T47D (cell line): ENCODE measurements at regions not wholly inside any gene's neighbourhood (a gene's known extent, or its start where the extent isn't known, plus 50 kb on each side); places are given as distances from the start of the nearest gene placed in this dataset.

ENCODE experiments used
- DNase-seq, 2 experiments: peaks; one replicate each; pipeline versions ENCODE4 v3.0.0 to v3.0.0-alpha.2; 2011 to 2012; ENCODE audit warnings: low read depth in 1 of 2, low spot score in 1 of 2
- JUND ChIP-seq: IDR thresholded peaks from 2 replicates; pipeline ENCODE4 v1.6.1; 2012; ENCODE audit warnings: low read depth
- in situ Hi-C: cut with HindIII; loops from 2 replicates; pipeline ENCODE4 v1.10.0; 2016; ENCODE audit warnings: low sequenced_read_pairs, low pct_unique_long_range_greater_than_20kb

DNA sequence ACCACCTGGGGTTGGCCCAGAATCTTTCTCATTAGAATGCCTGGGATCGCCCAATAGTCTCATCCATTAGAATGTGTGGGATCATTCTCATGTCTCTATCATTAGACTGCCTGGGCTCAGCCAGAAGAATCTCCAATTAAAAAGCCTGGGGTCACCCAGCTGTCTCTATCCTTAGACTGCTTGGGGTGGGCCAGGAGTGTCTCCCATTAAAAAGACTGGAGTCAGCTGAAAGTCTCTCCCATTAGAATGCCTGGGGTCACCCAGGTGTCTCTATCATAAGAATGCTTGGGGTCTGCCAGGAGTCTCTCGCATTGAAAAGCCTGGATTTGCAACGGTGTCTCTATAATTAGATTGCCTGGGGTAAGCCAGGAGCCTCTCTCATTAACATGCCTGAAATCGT lies 2225.7 kb downstream of the TP53TG3F start:
- no peak for DNase-seq
- in situ Hi-C loops, result no loop called here
- no peak for TF ChIP-seq JUND

DNA sequence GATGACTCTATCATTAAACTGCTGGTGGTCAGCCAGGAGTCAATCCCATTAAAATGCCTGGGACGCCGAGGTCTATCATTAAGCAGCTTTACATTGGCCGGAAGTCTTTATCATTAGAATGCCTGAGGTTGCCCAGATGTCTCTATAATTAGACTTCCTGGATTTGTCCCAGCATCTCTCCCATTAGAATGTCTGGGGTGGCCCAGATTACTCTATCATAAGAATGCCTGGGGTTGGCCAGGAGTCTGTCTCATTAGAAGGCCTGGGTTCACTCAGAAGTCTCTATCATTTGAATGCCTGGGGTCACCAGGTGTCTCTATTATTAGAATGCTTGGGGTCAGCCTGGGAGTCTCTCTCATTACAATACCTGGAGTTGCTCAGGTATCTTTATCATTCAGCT lies 2227.2 kb downstream of the TP53TG3F start:
- TF ChIP-seq JUND, result no peak
- in situ Hi-C loops, result no loop called here
- DNase-seq, result no peak

DNA sequence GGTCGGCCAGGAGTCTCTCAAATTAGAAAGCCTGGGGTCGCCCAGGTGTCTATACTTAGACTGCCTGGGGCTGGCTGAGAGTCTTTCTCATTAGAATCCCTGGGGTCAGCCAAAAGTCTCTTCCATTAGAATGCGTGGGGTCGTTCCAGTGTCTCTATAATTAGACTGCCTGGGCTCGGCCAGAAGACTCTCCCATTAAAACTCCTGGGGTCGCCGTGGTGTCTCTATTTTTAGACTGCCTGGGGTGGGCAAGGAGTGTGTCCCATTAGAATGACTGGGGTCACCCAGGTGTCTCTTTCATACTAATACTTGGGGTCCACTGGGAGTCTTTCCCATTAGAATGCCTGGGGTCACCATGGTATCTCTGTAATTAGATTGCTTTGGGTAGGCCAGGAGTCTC lies 2227.7 kb downstream of the TP53TG3F start:
- in situ Hi-C loops, result no loop called here
- no peak for DNase-seq
- no peak for TF ChIP-seq JUND

DNA sequence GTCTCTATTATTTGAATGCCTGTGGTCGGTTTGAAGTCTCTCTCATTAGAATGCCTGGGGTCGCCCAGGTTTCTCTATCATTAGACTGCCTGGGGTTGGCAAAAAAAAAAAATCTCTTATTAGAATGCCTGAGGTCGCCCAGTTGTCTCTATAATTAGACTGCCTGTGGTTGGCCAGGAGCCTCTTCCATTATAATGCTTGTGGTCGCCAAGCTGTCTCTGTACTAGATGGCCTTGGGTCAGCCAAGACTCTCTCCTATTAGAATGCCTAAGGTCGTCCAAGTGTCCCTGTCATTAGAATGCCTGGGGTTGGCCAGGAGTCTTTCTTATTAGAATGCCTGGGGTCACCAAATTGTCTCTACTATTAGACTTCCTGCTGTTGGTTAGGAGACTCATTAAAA lies 2228.4 kb downstream of the TP53TG3F start:
- DNase-seq, result no peak
- TF ChIP-seq JUND, result no peak
- in situ Hi-C loops, result no loop called here

DNA sequence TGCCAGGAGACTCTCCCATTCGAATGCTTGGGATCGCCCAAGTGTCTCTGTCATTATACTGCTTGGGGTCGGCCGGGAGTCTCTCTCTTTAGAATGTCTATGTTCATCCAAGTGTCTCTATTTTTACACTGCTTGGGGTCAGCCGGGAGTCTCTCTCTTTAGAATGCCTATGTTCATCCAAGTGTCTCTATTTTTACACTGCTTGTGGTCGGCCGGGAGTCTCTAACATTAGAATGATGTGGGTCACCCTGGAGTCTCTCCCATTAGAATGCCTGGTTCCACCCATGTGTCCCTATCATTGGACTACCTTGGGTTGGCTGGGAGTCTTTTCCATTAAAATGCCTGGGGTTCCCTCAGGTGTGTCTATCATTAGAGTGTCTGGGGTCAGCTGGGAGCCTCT lies 2230.4 kb downstream of the TP53TG3F start:
- no peak for TF ChIP-seq JUND
- in situ Hi-C loops, result no loop called here
- no peak for DNase-seq

DNA sequence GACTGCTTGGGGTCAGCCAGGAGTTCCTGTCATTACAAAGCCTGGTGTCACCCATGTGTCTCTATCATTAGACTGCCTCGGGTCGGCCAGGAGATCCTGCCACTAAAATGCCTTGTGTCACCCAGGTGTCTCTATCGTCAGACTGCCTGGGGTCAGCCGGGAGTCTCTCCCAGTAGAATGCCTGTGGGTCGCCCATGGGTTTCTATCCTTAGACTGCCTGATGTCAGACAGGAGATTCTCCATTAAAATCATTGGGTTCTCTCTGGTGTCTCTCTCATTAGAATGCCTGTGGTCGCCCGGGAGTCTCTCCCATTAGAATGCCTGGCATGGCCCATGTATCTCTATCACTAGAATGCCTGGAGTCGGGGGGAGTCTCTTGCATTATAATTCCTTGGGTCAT lies 2231.0 kb downstream of the TP53TG3F start:
- in situ Hi-C loops, result no loop called here

DNA sequence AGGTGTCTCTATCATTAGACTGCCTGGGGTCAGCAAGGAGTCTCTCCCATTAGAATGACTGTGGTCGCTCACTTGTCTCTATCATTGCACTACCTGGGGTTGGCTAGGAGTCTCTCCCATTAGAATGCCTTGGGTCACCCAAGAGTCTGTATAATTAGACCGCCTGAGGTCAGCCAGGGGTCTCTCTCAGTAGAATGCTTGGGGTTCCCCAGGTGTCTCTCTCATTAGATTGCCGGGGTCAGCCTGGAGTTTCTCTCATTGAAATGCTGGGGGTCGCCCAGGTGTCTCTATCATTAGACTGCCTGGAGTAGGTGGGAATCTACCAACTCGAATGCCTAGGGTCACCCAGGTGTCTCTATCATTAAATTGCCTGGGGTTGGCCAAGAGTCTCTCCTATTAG lies 2231.6 kb downstream of the TP53TG3F start:
- DNase-seq, result no peak
- TF ChIP-seq JUND, result no peak
- in situ Hi-C loops, result no loop called here

More for the DNA sequence above, 2231.0 kb downstream of the TP53TG3F start:
- TF ChIP-seq JUND, result no peak
- DNase-seq, result no peak

DNA sequence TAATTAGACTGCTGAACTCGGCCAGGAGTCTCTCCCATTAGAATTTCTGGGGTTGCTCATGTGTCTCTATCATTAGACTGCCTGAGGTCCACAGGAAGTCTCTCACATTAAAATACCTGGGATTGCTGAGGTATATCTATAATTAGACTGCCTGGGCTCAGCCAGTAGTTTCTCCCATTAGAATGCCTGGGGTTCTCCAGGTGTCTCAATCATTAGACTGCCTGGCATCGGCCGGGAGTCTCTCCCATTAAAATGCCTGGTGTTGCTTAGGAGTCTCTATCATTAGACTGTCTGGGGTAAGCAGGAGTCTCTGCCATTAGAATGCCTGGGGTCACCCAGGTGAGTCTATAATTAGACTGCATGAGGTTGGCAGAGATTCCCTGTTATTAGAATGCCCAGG lies 2233.4 kb downstream of the TP53TG3F start:
- TF ChIP-seq JUND, result no peak
- DNase-seq, result no peak
- in situ Hi-C loops, result no loop called here

DNA sequence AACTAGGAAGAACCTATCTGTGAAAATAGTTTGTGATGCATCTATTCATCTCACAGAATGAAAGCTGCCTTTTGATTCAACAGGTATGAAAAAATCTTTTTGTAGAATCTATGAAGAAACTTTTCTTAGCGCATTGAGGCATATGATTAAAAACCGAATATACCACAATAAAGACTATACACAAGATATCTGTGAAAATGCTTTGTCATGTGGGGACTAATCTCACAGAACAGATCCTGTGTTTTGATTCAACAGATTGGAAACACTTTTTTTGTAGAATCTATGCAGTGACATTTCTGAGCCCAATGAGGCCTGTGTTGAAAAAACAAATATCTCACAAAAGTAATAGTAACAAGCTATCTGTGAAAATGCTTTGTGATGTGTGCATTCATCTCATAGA lies 2247.5 kb downstream of the TP53TG3F start:
- DNase-seq, result no peak
- in situ Hi-C loops, result no loop called here

DNA sequence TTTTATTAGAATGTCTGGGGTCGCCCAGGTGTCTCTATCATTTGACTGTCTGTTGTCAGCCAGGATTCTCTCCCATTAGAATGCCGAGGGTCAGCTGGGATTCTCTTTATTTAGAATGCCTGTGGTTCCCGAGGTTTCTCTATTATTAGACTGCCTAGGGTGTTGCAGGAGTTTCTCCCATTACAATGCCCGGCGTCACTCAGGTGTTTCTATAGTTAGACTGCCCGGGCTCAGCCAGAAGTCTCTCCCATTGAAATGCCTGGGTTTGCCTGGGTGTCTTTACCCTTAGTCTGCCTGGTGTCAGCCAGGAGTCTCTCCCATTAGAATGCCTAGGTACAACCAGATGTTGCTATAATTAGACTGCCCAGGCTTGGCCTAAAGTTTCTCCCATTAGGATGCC lies 2252.0 kb downstream of the TP53TG3F start:
- DNase-seq, result no peak
- TF ChIP-seq JUND, result no peak
- in situ Hi-C loops, result no loop called here

More for the DNA sequence above, 2247.5 kb downstream of the TP53TG3F start:
- no peak for TF ChIP-seq JUND

DNA sequence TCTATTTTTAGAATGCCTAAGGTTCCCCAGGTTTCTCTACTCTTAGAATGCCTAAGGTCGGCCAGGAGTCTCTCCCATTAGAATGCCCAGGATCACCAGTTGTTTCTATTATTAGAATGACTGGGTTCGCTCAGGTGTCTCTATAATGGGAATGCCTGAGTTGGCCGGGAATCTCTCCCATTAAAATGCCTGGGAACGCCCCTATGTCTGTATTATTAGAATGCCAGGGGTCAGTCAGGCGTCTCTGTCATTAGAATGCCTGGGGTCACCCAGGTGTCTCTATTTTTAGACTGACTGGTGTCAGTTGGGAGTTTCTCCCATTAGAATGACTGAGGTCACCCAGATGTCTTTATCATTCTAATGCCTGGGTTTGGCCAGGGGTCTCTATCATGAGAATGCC lies 2252.5 kb downstream of the TP53TG3F start:
- in situ Hi-C loops, result no loop called here
- DNase-seq, result no peak

DNA sequence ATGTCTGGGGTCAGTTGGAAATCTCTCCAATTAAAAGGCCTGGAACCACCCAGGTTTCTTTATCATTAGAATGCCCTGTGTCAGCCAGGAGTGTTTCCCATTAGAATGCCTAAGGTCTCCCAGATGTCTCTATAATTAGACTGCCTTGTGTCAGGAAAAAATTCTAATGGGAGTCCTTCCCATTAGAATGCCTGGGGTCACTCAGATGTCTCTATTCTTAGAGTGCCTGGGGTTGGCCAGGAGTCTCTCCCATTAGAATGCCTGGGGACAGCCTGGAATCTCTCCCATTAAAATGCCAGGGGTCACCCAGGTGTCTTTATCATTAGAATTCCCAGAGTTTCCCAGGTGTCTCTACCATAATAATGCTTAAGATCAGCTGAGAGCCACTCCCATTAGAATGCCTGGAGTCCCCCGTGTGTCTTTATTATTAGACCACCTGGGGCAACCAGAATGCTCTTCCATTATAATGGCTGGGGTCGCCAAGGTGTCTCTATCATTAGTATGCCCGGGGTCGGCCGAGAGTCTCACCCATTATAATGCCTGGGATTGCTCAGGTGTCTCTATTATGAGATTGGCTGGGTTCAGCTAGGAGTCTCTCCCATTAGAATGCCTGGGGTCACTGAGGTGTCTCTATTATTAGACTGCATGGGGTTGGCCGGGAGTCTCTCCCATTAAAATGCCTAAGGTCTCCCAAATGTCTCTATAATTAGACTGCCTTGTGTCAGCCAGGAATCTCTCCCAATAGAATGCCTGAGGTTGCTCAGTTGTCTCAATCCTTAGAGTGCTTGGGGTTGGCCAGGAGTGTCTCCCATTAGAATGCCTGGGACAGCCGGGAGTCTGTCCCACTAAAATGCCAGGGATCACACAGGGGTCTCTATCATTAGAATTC lies 2254.6 kb downstream of the TP53TG3F start:
- in situ Hi-C loops, result no loop called here
- no peak for DNase-seq
- no peak for TF ChIP-seq JUND

More for the DNA sequence above, 2252.5 kb downstream of the TP53TG3F start:
- TF ChIP-seq JUND, result no peak

DNA sequence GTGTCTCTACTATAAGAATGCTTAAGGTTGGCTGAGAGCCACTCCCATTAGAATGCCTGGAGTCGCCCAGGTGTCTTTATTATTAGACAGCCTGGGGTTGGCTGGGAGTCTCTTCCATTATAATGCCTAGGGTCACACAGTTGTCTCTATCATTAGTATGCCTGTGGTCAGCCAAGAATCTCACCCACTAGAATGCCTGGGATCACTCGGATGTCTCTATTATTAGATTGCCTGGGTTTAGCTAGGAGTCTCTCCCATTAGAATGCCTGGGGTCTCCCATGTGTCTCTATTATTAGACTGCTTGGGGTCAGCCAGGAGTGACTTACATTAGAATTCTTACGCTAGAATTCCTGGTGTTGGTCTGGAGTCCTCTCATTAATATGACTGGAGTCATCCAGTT lies 2255.3 kb downstream of the TP53TG3F start:
- in situ Hi-C loops, result no loop called here
- no peak for TF ChIP-seq JUND
- no peak for DNase-seq

DNA sequence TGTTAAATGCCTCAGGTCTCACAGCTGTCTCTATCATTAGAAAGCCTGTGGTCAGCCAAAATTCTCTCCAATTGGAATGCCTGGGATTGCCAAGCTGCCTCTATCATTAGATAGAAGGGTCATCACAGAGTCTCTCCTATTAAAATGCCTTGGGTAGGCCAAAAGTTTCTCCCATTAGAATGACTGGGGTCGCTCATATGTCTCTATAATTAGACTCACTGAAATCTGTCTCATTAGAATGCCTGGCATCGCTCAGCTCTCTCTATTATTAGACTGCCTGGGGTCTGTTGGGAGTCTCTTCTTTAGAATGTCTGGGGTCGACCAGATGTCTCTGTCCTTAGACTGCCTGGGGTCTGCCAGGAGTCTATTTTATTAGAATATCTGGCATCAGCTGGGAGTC lies 2265.1 kb downstream of the TP53TG3F start:
- DNase-seq, result no peak
- TF ChIP-seq JUND, result no peak
- in situ Hi-C loops, result no loop called here
